Hematopoietic multipotent progenitor cell treated with erythropoietin and hydrocortisone succinate and interleukin-3 and kit ligand, for 17 days (in vitro differentiated cells): ENCODE measurements at regions not wholly inside any gene's neighbourhood (a gene's known extent, or its start where the extent isn't known, plus 50 kb on each side); places are given as distances from the start of the nearest gene placed in this dataset.
"Not testable (repeated sequence)": the region's sequence is repeated elsewhere in the genome, so short reads cannot be mapped to it uniquely, and the experiment has no call there.

Source experiments
- DNase-seq: peaks from one replicate; pipeline ENCODE4 v3.0.0-alpha.2; 2015; ENCODE audit warnings: low spot score

DNA sequence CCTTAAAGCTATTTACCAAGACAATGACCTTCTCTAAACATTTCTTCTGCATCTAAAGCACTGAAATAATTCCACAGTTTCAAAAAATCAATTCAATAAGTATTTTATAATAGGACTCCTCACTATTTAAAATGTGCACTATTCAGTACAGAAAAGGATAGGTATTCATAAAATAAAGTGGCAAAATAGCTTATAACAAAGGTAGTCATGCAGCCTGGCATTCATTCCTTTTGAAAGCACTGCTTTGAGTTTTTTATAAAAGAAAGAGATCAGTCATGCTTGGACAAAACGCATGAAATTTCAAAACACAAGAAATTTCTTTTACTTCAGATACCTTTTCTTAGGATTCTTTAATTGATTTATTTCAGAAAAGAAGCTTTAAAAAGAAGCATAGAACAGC is 689.7 kb upstream of the PHF14 start:
- DNase-seq: no peak

GRCh38 chr7:10299384-10299783 is 674.3 kb upstream of the PHF14 start:
- DNase-seq: no peak

DNA sequence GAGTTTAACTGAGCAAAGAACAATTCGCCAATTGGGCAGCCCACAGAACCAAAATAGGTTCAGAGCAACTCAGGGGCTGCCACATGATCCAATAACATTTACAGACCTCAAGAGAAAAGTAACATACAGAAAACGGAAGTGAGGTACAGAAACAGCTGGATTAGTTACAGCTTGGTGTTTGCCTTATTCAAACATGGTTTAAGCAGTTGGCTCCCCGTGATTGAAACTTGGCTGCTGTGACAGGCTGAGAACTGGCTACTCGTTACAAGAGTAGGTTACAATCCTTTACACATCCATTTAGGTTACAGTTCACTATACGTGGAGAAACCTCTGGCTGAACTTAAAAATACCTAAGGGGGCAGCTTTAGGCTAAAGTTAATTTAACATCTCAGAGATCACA is 673.1 kb upstream of the PHF14 start:
- no peak for DNase-seq

GRCh38 chr7:10308276-10308675 is 665.4 kb upstream of the PHF14 start:
- DNase-seq: no peak

DNA sequence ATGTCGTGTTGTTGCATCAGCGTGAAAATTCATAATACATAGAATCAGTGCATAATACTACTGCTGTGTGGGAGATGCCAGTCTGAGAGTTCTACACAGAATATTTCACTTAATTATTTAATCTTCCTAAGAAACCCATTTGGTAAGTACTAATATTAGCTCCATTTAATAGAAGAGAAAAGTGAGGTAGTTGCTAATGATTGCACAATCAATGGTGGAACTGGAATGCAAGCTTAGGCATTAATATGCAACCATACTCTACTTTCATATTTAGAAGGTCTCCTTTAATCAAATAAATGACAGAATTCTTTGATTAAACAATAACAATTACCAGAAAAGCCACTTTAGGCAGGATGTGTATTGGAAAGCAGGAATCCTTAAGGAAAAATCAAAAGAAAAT is 660.7 kb upstream of the PHF14 start:
- no peak for DNase-seq

GRCh38 chr7:10315881-10316280 is 657.8 kb upstream of the PHF14 start:
- no peak for DNase-seq

- DNase-seq: no peak
These were observed 657.2 kb upstream of the PHF14 start for GRCh38 chr7:10316488-10316887.

DNA sequence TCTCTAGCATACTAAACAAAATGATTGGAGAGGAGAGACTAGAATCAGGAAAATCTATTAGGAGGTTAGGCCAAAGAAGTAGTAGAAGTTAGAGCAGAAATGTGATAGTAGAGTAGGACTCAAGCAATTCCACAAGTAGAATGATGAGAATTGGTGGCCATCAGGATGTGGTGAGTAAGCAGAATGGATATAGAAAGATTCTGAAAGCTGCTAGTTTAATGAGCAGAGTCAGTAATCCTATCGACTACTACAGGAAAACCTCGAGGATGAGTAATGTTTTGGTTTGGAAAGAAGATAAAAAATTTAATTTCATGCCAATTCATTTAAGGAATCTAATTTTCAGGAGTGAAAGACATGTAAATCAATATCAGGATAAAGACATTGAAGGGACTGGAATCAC is 648.3 kb upstream of the PHF14 start:
- DNase-seq: no peak

DNA sequence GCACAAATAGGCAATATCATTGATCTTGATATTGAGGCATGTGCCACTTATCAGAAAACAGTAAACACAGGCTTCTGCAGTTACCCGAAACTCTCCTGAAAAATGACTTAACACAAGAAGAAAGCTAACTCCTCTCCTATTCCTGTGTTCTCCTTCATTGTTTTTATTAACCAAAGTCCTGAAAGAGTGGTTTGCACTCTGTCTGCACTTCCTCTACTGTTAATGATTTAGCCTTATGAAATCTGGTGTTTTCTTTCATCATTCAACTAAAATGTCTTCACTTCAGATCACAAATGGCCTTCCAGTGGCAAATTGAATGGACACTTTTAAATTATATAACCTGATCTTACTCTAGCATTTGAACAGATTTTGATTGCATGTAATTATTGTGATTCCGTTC is 630.6 kb upstream of the PHF14 start:
- DNase-seq: no peak

- no peak for DNase-seq
These were observed 627.6 kb upstream of the PHF14 start for GRCh38 chr7:10346032-10346431.

- DNase-seq: no peak
These were observed 617.9 kb upstream of the PHF14 start for GRCh38 chr7:10355816-10356215.

- no peak for DNase-seq
These were observed 613.6 kb upstream of the PHF14 start for GRCh38 chr7:10360050-10360449.

DNA sequence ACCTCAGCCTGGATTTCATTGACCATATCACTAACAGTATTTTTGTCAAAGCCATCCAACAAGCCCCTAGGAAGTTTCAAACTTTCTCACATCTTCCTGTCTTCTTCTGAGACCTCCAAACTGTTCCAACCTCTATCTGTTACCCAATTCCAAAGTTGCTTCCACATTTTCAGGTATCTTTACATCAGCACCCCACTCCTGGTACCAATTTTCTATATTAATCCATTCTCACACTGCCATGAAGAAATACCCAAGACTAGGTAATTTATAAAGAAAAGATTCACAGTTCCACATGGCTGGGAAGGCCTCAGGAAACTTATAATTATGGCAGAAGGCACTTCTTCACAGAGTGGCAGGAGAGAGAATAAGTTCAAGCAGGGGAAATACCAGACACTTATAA is 571.9 kb upstream of the PHF14 start:
- DNase-seq: no peak

DNA sequence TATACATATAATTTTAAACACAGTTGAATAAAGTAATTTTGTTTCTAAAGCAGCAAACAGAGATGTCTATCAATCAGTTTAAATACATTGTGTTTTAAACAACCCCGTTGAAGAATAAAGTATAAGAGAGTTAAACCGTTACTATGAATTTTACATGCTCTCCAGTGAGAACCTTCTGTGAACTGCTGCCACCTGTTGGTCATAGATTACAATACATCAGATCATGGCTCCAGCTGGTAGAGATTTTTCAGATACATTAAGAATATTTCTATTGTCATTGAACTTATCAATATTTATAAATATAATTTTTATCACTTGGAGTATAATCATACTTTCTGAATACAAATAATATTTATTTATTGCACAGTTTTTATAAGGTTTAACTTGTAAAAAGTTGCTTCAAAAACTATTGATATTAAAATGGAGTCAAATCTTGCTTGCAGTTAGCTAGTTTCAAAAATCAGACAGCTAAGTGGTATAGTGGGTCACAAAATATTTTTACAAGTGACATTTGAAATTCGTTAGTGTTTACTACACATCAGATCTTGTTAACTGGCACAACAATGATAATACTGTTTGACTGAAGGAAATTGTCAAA is 561.2 kb upstream of the PHF14 start:
- peak; percentile 6 for DNase-seq

DNA sequence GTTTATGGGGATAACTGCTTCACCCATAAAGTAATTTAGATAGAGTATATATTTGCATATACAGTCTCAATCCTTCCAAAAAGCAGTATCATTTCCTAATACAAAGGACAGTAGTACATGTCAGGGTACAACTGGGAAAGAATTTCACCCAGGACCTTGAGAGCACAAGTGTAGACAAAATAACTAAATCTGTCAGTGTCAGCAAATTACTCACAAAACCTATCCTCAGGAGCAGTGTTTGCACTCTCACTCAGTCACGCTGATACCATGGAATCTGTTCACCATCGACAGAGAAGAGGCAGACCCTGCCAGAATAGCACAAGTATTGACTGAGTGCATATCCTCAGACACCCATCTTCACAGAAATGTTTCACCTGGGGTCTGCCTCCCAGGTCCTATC is 554.7 kb upstream of the PHF14 start:
- DNase-seq: no peak

GRCh38 chr7:10429031-10429430 is 544.6 kb upstream of the PHF14 start:
- no peak for DNase-seq

- no peak for DNase-seq
These were observed 544.2 kb upstream of the PHF14 start for GRCh38 chr7:10429511-10429910.

- DNase-seq: no peak
These were observed 537.4 kb upstream of the PHF14 start for GRCh38 chr7:10436302-10436701.

GRCh38 chr7:10439027-10439426 is 534.6 kb upstream of the PHF14 start:
- no peak for DNase-seq

GRCh38 chr7:10455936-10456335 is 517.7 kb upstream of the PHF14 start:
- no peak for DNase-seq

DNA sequence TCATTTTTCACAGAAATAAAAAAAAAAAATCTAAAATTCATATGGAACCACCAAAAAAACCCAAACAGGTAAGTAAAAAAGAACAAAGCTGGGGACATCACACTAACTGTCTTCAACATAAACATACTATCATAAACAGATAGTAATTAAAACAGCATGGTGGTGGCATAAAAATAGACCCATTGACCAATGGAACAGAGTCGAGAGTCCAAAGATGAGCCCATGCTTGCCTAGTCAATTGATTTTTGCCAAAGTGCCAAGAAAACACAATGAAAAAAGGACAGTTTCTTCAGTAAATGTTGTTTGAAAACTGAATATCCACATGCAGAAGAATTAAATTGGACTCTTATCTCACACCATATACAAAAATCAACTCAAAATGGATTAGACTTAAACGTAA is 513.2 kb upstream of the PHF14 start:
- DNase-seq: no peak

DNA sequence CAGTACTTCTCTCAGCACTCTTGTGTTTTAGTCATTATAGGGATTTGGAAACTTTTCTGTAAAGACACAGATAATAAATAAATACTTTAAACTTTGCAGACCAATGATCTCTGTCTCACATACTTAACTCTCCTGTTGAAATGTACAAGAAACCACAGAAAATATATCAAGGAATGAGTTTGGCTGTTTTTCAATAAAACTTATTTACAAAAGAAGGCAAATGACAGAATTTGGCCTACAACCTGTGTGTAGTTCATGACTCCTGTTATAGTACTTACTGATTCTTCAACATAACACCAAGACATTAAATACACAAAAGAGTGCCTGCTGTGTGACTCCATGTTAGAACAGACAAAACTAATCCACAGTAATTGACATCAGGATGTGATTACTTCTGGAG is 510.0 kb upstream of the PHF14 start:
- DNase-seq: no peak

DNA sequence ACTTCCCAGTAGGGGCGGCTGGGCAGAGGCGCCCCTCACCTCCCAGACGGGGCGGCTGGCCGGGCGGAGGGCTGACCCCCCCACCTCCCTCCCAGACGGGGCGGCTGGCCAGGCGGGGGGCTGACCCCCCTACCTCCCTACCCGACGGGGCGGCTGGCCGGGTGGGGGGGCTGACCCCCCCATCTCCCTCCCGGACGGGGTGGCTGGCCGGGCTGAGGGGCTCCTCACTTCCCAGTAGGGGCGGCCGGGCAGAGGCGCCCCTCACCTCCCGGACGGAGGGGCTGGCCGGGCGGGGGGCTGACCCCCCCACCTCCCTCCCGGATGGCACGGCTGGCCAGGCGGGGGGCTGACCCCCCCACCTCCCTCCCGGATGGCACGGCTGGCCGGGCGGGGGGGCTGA is 508.1 kb upstream of the PHF14 start:
- DNase-seq: not testable (repeated sequence)

DNA sequence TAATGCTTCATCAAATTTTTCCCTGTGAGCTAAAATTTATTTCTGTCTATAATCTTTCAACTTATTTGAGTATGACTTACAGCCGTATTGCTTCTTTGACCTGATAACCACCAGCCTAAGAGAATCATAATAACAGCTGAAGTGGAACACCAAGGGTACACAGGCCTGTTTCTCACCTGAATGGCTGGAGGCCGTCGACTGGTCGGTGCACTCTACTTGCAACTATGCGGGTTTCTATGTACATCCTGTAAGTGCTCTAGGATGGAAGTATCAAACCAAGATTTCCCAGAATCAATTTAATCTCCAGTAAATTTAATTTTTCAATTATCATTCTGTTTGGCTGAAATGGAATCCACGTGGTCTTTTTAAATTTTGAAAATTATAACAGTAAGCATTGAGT is 504.8 kb upstream of the PHF14 start:
- DNase-seq: no peak

DNA sequence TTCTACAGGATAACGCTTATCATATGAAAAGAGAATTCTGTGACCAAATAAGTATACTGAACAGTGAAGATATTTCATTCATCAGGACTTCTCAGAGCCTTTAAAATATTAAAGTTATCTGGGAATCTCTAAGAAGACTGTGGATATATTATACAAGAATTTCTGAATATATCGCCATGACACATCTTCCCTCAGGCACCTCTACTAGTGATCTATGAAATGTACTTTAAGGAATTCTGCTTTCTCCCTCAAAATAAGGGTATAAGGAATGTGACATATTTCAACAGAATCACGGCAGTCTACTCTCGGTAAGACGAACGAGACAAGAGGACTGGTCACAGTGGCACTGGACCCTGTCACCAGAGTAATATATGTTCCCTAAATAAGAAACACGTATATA is 504.2 kb upstream of the PHF14 start:
- no peak for DNase-seq
